PC-3 (cell line): ENCODE measurements at regions not wholly inside any gene's neighbourhood (a gene's known extent, or its start where the extent isn't known, plus 50 kb on each side); places are given as distances from the start of the nearest gene placed in this dataset.

Experiments used
- EZH2 ChIP-seq: fragments of 300-600 bp; sonication (generic); IDR thresholded peaks from one replicate; pipeline ENCODE4 v1.6.1; 2017; ENCODE audit warnings: antibody characterized with exemption, mild to moderate bottlenecking, low read length; ENCODE audit not compliant: unreplicated experiment
- EZH2phosphoT487 ChIP-seq: fragments of 300-600 bp; sonication (generic); IDR thresholded peaks from 2 replicates; pipeline ENCODE4 v1.6.1; 2018; ENCODE audit warnings: mild to moderate bottlenecking, antibody characterized with exemption, low read length, borderline replicate concordance
- TF ChIP-seq, protein P1 (sequence below): fragments of 300-600 bp; sonication (generic); conservative IDR thresholded peaks from 2 replicates; pipeline ENCODE4 v1.5.1; 2017; ENCODE audit warnings: antibody characterized with exemption, low read depth, mild to moderate bottlenecking, low read length

DNA sequence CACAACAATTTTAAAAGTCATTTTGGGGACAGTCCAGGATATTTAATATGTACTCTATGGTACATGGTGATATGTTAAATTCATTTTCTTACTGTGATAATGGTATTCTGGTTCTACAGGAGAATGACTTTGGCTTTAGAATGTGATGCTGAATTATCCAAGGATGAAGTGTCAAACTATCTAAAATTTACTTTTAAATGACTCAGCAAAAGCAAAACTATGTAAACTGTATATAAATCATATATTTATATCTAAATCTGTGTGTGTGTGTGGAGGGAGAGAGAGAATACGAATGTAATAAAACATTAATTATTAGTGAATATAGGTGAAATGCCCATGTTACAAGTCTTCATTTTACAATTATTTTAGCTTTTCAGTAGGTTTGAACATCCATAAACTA lies 733.8 kb upstream of the CA10 start:
- TF ChIP-seq, protein P1, sequence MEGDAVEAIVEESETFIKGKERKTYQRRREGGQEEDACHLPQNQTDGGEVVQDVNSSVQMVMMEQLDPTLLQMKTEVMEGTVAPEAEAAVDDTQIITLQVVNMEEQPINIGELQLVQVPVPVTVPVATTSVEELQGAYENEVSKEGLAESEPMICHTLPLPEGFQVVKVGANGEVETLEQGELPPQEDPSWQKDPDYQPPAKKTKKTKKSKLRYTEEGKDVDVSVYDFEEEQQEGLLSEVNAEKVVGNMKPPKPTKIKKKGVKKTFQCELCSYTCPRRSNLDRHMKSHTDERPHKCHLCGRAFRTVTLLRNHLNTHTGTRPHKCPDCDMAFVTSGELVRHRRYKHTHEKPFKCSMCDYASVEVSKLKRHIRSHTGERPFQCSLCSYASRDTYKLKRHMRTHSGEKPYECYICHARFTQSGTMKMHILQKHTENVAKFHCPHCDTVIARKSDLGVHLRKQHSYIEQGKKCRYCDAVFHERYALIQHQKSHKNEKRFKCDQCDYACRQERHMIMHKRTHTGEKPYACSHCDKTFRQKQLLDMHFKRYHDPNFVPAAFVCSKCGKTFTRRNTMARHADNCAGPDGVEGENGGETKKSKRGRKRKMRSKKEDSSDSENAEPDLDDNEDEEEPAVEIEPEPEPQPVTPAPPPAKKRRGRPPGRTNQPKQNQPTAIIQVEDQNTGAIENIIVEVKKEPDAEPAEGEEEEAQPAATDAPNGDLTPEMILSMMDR = no peak
- TF ChIP-seq EZH2 (no peak), EZH2phosphoT487 (no peak)
